Fibroblast of lung (primary cell): ENCODE measurements at regions not wholly inside any gene's neighbourhood (a gene's known extent, or its start where the extent isn't known, plus 50 kb on each side); places are given as distances from the start of the nearest gene placed in this dataset.

Source experiments
- DNase-seq, 2 donors: peaks; one replicate each; pipeline versions ENCODE4 v3.0.0 to v3.0.0-alpha.2; 2010; ENCODE audit warnings: low read depth in 2 of 2
- H2AFZ ChIP-seq: 2 replicates; pipeline ENCODE4 v1.5.1; 2012; ENCODE audit warnings: low read length, control low read depth, inconsistent platforms
- H3K27ac ChIP-seq: 2 replicates; pipeline ENCODE4 v1.5.1; 2011; ENCODE audit warnings: low read length, control low read depth; ENCODE audit not compliant: insufficient read depth
- H3K27me3 ChIP-seq: 2 replicates; pipeline ENCODE4 v1.5.1; 2011; ENCODE audit warnings: mild to moderate bottlenecking, low read length; ENCODE audit not compliant: control insufficient read depth, insufficient read depth
- H3K36me3 ChIP-seq: 2 replicates; pipeline ENCODE4 v1.5.1; 2011; ENCODE audit warnings: low read length; ENCODE audit not compliant: control insufficient read depth, insufficient read depth
- H3K4me1 ChIP-seq: 2 replicates; pipeline ENCODE4 v1.5.1; 2011; ENCODE audit warnings: low read length; ENCODE audit not compliant: control insufficient read depth, insufficient read depth; ENCODE audit errors: extremely low read depth
- H3K4me2 ChIP-seq: 2 replicates; pipeline ENCODE4 v1.5.1; 2011; ENCODE audit warnings: low read length, control low read depth; ENCODE audit not compliant: insufficient read depth; ENCODE audit errors: extremely low read depth
- H3K4me3 ChIP-seq, 4 experiments: fragments of 200-600 bp in 1 of 4; sonication (generic) in 1 of 4; replicated peaks in 1 of 4; 2 replicates each; pipeline ENCODE4 v1.5.1; 2011 to 2016; ENCODE audit warnings: low read length in 4 of 4, low read depth in 3 of 4, mild to moderate bottlenecking in 3 of 4, control low read depth in 2 of 4, inconsistent platforms in 1 of 4, mixed read lengths in 1 of 4; ENCODE audit not compliant: insufficient read depth in 1 of 4; ENCODE audit errors: control extremely low read depth in 1 of 4
- H3K79me2 ChIP-seq: 2 replicates; pipeline ENCODE4 v1.5.1; 2012; ENCODE audit warnings: mild to moderate bottlenecking, low read length, inconsistent platforms; ENCODE audit not compliant: control insufficient read depth, insufficient read depth
- H3K9ac ChIP-seq: 2 replicates; pipeline ENCODE4 v1.5.1; 2011; ENCODE audit warnings: mild to moderate bottlenecking, low read length, control low read depth; ENCODE audit not compliant: insufficient read depth
- H3K9me3 ChIP-seq: 2 replicates; pipeline ENCODE4 v1.5.1; 2012; ENCODE audit warnings: low read depth, low read length; ENCODE audit not compliant: control insufficient read depth, insufficient read depth
- H4K20me1 ChIP-seq: 2 replicates; pipeline ENCODE4 v1.5.1; 2011; ENCODE audit warnings: low read length; ENCODE audit not compliant: control insufficient read depth, insufficient read depth; ENCODE audit errors: extremely low read depth
- CTCF ChIP-seq, 2 donors: IDR thresholded peaks in 1 of 2; conservative IDR thresholded peaks in 1 of 2; 1 replicate in 1 of 2; 2 replicates in 1 of 2; pipeline ENCODE4 v1.5.1; 2011 to 2012; ENCODE audit warnings: low read length in 2 of 2, control low read depth in 1 of 2, inconsistent platforms in 1 of 2, low read depth in 1 of 2, mild to moderate bottlenecking in 1 of 2
- EZH2 ChIP-seq: IDR thresholded peaks from 2 replicates; pipeline ENCODE4 v1.5.1; 2012; ENCODE audit warnings: low read length, control low read depth, mild to moderate bottlenecking; ENCODE audit errors: missing control alignments

- TF ChIP-seq EZH2, result no peak
- TF ChIP-seq CTCF (conservative IDR thresholded peaks at IDR 0.05 in 1 of 2, IDR thresholded peaks at IDR 0.05 in 1 of 2; ENCODE audit: low read depth in 1 of 2, low read length in 2 of 2), result no peak
- no peak overlapping the region for H3K27ac ChIP-seq
- no peak overlapping the region for H3K4me2 ChIP-seq
- H3K9me3 ChIP-seq, result no peaks in the 10 kb centered on the region
- no peaks in the 10 kb centered on the region for H3K36me3 ChIP-seq
- no peaks in the 10 kb centered on the region for H3K4me1 ChIP-seq
- H4K20me1 ChIP-seq, result no peaks in the 10 kb centered on the region
- no peaks in the 10 kb centered on the region for H3K79me2 ChIP-seq
- H2AFZ ChIP-seq, result no peak overlapping the region
- no peak overlapping the region for H3K9ac ChIP-seq
- no peak overlapping the region for H3K4me3 ChIP-seq
- DNase-seq, result peak in 1 of 2 donors; percentile 6
- H3K27me3 ChIP-seq, result no peaks in the 10 kb centered on the region
Observed at GRCh38 chr1:69475021-69475420, 92.7 kb upstream of the LRRC7 start.

GRCh38 chr1:69479734-69480133 is 88.0 kb upstream of the LRRC7 start:
- no peaks in the 10 kb centered on the region for H4K20me1 ChIP-seq
- no peak overlapping the region for H3K4me2 ChIP-seq
- no peaks in the 10 kb centered on the region for H3K36me3 ChIP-seq

DNA sequence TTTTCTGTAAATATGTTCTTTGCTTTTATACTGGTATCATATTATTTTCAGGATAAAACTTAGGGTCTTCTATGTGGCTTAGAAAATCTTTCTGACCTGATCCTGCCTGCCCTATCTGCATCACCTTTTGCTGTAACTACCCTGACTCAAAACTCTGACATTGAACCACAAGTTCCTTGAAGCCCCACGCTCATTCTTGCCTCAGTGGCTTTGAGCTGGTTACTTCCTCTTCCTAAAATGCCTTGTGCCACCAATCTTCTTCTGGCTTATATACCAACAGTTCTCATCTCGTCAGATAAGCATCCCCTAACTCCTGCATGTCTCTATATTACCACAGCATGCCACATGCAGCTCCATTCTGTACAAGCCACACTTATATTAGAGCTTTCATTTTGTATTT is 84.5 kb upstream of the LRRC7 start:
- DNase-seq, result no peak
- Histone ChIP-seq H4K20me1 (no peaks in the 10 kb centered on the region), H3K9ac (no peak overlapping the region), H3K27me3 (no peaks in the 10 kb centered on the region), H3K27ac (no peak overlapping the region), H3K4me2 (no peak overlapping the region), H3K4me1 (no peaks in the 10 kb centered on the region), H3K9me3 (no peaks in the 10 kb centered on the region), H3K4me3 (no peak overlapping the region), H3K79me2 (no peaks in the 10 kb centered on the region), H3K36me3 (no peaks in the 10 kb centered on the region), H2AFZ (no peak overlapping the region)
- no peak for TF ChIP-seq CTCF (conservative IDR thresholded peaks at IDR 0.05 in 1 of 2, IDR thresholded peaks at IDR 0.05 in 1 of 2; ENCODE audit: low read depth in 1 of 2, low read length in 2 of 2)
- no peak for TF ChIP-seq EZH2

More at GRCh38 chr1:69479734-69480133, 88.0 kb upstream of the LRRC7 start:
- H3K4me1 ChIP-seq, result no peaks in the 10 kb centered on the region
- no peak overlapping the region for H3K9ac ChIP-seq
- no peak overlapping the region for H2AFZ ChIP-seq
- no peak for DNase-seq
- no peaks in the 10 kb centered on the region for H3K27me3 ChIP-seq
- TF ChIP-seq CTCF (conservative IDR thresholded peaks at IDR 0.05 in 1 of 2, IDR thresholded peaks at IDR 0.05 in 1 of 2; ENCODE audit: low read depth in 1 of 2, low read length in 2 of 2), result no peak
- no peak for TF ChIP-seq EZH2
- H3K79me2 ChIP-seq, result no peaks in the 10 kb centered on the region
- no peak overlapping the region for H3K4me3 ChIP-seq
- H3K27ac ChIP-seq, result no peak overlapping the region
- no peaks in the 10 kb centered on the region for H3K9me3 ChIP-seq
